WTC11 (cell line): ENCODE measurements at regions not wholly inside any gene's neighbourhood (a gene's known extent, or its start where the extent isn't known, plus 50 kb on each side); places are given as distances from the start of the nearest gene placed in this dataset.

Source experiments
- ATAC-seq: fragments of 200-7000 bp; cut with Tn5 transposase; 2 replicates; pipeline ENCODE4 v1.10.0; 2021; ENCODE audit warnings: mild to moderate bottlenecking, moderate library complexity
- CTCF ChIA-PET: fragments of 300-600 bp; sonication (Branson Sonifier 250); formaldehyde crosslinking; loops from one replicate; lab custom pipeline; 2021; ENCODE audit warnings: antibody characterized with exemption; lab: Charles Lee
- POLR2A ChIA-PET: fragments of 350-600 bp; sonication (Branson Sonifier 250); formaldehyde crosslinking; loops from one replicate; lab custom pipeline; 2021; ENCODE audit warnings: antibody characterized with exemption; lab: Charles Lee
- DNase-seq: peaks from one replicate; pipeline ENCODE4 v3.0.0; 2021; ENCODE audit warnings: low spot score
- H3K27ac Mint-ChIP-seq: 2 replicates; pipeline ENCODE4 v1.8.0; 2021; ENCODE audit warnings: mixed read lengths
- H3K27me3 Mint-ChIP-seq: 2 replicates; pipeline ENCODE4 v1.8.0; 2021; ENCODE audit warnings: low read depth, mild to moderate bottlenecking, moderate library complexity, mixed read lengths
- H3K36me3 Mint-ChIP-seq: 2 replicates; pipeline ENCODE4 v1.8.0; 2021; ENCODE audit warnings: mixed read lengths
- H3K4me1 Mint-ChIP-seq: 2 replicates; pipeline ENCODE4 v1.8.0; 2022; ENCODE audit warnings: mixed read lengths
- H3K4me3 Mint-ChIP-seq: 2 replicates; pipeline ENCODE4 v1.8.0; 2021; ENCODE audit warnings: mild to moderate bottlenecking, moderate library complexity, mixed read lengths
- H3K9me3 Mint-ChIP-seq: 2 replicates; pipeline ENCODE4 v1.8.0; 2021; ENCODE audit warnings: mixed read lengths
- CREM ChIP-seq: sonication (generic); formaldehyde crosslinking; IDR thresholded peaks from 2 replicates; pipeline ENCODE4 v1.8.1; 2022; ENCODE audit warnings: mild to moderate bottlenecking, missing genetic modification reagents, moderate library complexity
- EMX1 ChIP-seq: fragments of 250-450 bp; sonication (Bioruptor Pico); IDR thresholded peaks from 2 replicates; pipeline ENCODE4 v1.8.0; 2021; ENCODE audit warnings: mild to moderate bottlenecking
- HMGA2 ChIP-seq: fragments of 250-450 bp; sonication (Bioruptor Pico); IDR thresholded peaks from 2 replicates; pipeline ENCODE4 v1.4.0; 2021; ENCODE audit warnings: mild to moderate bottlenecking, moderate library complexity
- JAZF1 ChIP-seq: fragments of 250-450 bp; sonication (Bioruptor Pico); IDR thresholded peaks from 2 replicates; pipeline ENCODE4 v1.9.0; 2021; ENCODE audit warnings: moderate library complexity, mild to moderate bottlenecking, inconsistent platforms
- MXD4 ChIP-seq: fragments of 250-450 bp; sonication (Bioruptor Pico); IDR thresholded peaks from 2 replicates; pipeline ENCODE4 v1.8.0; 2021; ENCODE audit warnings: mild to moderate bottlenecking, moderate library complexity, borderline replicate concordance
- NFYB ChIP-seq: sonication (generic); formaldehyde crosslinking; conservative IDR thresholded peaks from 2 replicates; pipeline ENCODE4 v1.8.0; 2022; ENCODE audit warnings: low read depth, missing genetic modification reagents
- RORB ChIP-seq: fragments of 250-450 bp; sonication (Bioruptor Pico); IDR thresholded peaks from 2 replicates; pipeline ENCODE4 v1.9.0; 2021; ENCODE audit warnings: mild to moderate bottlenecking
- ZNF138 ChIP-seq: sonication (generic); formaldehyde crosslinking; conservative IDR thresholded peaks from 2 replicates; pipeline ENCODE4 v1.8.1; 2022; ENCODE audit warnings: mild to moderate bottlenecking, moderate library complexity, missing genetic modification reagents
- ZNF232 ChIP-seq: sonication (generic); formaldehyde crosslinking; IDR thresholded peaks from 2 replicates; pipeline ENCODE4 v1.8.0; 2022; ENCODE audit warnings: mild to moderate bottlenecking, missing genetic modification reagents
- ZNF396 ChIP-seq: fragments of 250-450 bp; sonication (Bioruptor Pico); IDR thresholded peaks from 2 replicates; pipeline ENCODE4 v1.8.0; 2021; ENCODE audit warnings: mild to moderate bottlenecking, moderate library complexity, borderline replicate concordance
- ZNF416 ChIP-seq: fragments of 250-450 bp; sonication (Bioruptor Pico); IDR thresholded peaks from 2 replicates; pipeline ENCODE4 v1.9.0; 2021; ENCODE audit warnings: mild to moderate bottlenecking, inconsistent platforms
- ZNF671 ChIP-seq: fragments of 250-450 bp; sonication (Bioruptor Pico); IDR thresholded peaks from 2 replicates; pipeline ENCODE4 v1.8.0; 2021; ENCODE audit warnings: mild to moderate bottlenecking
- TF ChIP-seq, protein P1 (sequence below): sonication (generic); formaldehyde crosslinking; IDR thresholded peaks from 2 replicates; pipeline ENCODE4 v1.8.1; 2022; ENCODE audit warnings: low read depth, mild to moderate bottlenecking, moderate library complexity, missing genetic modification reagents, borderline replicate concordance
- TF ChIP-seq, protein P2 (sequence below): sonication (generic); formaldehyde crosslinking; IDR thresholded peaks from 2 replicates; pipeline ENCODE4 v1.8.0; 2022; ENCODE audit warnings: mild to moderate bottlenecking, missing genetic modification reagents
- TF ChIP-seq, protein P3 (sequence below): fragments of 250-450 bp; sonication (Bioruptor Pico); IDR thresholded peaks from 2 replicates; pipeline ENCODE4 v1.8.0; 2021; ENCODE audit warnings: mild to moderate bottlenecking
- TF ChIP-seq, protein P4 (sequence below): sonication (generic); formaldehyde crosslinking; IDR thresholded peaks from 2 replicates; pipeline ENCODE4 v1.8.1; 2023; ENCODE audit warnings: mild to moderate bottlenecking, missing genetic modification reagents, moderate library complexity
- TF ChIP-seq, protein P5 (sequence below): sonication (generic); formaldehyde crosslinking; IDR thresholded peaks from 2 replicates; pipeline ENCODE4 v1.8.1; 2022; ENCODE audit warnings: mild to moderate bottlenecking, missing genetic modification reagents, moderate library complexity, borderline replicate concordance
- TF ChIP-seq, protein P6 (sequence below): sonication (generic); formaldehyde crosslinking; IDR thresholded peaks from 2 replicates; pipeline ENCODE4 v1.8.0; 2022; ENCODE audit warnings: missing genetic modification reagents
- TF ChIP-seq, protein P7 (sequence below): sonication (generic); formaldehyde crosslinking; IDR thresholded peaks from 2 replicates; pipeline ENCODE4 v1.8.1; 2023; ENCODE audit warnings: mild to moderate bottlenecking, moderate library complexity, missing genetic modification reagents
- TF ChIP-seq, protein P8 (sequence below): sonication (generic); formaldehyde crosslinking; conservative IDR thresholded peaks from 2 replicates; pipeline ENCODE4 v1.8.1; 2023; ENCODE audit warnings: mild to moderate bottlenecking, low read depth, missing genetic modification reagents, moderate library complexity

DNA sequence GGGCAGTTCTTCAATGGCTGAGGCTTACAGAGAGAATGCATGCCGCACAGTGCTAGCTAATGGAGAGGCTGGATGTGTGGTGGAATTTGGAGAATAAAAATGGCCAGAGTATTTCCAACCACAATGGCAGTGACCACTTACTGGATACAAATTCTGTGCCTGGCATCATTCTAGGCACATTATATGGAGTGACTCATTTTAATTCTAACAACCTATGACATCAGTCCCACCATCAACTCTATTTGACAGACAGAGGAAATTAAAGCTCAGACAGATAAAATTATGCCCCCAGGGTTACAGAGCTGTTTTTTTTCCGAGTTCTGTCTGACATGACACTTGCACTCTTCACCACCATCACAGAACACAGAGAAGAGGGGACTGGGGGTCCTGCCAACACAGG, 105.6 kb upstream of the IL12B start:
- CTCF ChIA-PET: no interaction called here
- H3K27me3 Mint-ChIP-seq: no peaks in the 10 kb centered on the region
- TF ChIP-seq, protein P1, sequence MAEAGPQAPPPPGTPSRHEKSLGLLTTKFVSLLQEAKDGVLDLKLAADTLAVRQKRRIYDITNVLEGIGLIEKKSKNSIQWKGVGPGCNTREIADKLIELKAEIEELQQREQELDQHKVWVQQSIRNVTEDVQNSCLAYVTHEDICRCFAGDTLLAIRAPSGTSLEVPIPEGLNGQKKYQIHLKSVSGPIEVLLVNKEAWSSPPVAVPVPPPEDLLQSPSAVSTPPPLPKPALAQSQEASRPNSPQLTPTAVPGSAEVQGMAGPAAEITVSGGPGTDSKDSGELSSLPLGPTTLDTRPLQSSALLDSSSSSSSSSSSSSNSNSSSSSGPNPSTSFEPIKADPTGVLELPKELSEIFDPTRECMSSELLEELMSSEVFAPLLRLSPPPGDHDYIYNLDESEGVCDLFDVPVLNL (CRISPR knock-in tag): no peak
- TF ChIP-seq ZNF396 (CRISPR knock-in tag): no peak
- TF ChIP-seq, protein P2, sequence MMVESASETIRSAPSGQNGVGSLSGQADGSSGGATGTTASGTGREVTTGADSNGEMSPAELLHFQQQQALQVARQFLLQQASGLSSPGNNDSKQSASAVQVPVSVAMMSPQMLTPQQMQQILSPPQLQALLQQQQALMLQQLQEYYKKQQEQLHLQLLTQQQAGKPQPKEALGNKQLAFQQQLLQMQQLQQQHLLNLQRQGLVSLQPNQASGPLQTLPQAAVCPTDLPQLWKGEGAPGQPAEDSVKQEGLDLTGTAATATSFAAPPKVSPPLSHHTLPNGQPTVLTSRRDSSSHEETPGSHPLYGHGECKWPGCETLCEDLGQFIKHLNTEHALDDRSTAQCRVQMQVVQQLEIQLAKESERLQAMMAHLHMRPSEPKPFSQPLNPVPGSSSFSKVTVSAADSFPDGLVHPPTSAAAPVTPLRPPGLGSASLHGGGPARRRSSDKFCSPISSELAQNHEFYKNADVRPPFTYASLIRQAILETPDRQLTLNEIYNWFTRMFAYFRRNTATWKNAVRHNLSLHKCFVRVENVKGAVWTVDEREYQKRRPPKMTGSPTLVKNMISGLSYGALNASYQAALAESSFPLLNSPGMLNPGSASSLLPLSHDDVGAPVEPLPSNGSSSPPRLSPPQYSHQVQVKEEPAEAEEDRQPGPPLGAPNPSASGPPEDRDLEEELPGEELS (CRISPR knock-in tag): no peak
- TF ChIP-seq MXD4 (CRISPR knock-in tag): no peak
- no peak for TF ChIP-seq ZNF138
- no peak for TF ChIP-seq EMX1 (CRISPR knock-in tag)
- TF ChIP-seq, protein P3, sequence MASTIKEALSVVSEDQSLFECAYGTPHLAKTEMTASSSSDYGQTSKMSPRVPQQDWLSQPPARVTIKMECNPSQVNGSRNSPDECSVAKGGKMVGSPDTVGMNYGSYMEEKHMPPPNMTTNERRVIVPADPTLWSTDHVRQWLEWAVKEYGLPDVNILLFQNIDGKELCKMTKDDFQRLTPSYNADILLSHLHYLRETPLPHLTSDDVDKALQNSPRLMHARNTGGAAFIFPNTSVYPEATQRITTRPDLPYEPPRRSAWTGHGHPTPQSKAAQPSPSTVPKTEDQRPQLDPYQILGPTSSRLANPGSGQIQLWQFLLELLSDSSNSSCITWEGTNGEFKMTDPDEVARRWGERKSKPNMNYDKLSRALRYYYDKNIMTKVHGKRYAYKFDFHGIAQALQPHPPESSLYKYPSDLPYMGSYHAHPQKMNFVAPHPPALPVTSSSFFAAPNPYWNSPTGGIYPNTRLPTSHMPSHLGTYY (CRISPR knock-in tag): no peak
- TF ChIP-seq, protein P4, sequence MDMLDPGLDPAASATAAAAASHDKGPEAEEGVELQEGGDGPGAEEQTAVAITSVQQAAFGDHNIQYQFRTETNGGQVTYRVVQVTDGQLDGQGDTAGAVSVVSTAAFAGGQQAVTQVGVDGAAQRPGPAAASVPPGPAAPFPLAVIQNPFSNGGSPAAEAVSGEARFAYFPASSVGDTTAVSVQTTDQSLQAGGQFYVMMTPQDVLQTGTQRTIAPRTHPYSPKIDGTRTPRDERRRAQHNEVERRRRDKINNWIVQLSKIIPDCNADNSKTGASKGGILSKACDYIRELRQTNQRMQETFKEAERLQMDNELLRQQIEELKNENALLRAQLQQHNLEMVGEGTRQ (CRISPR knock-in tag): no peak
- TF ChIP-seq, protein P5, sequence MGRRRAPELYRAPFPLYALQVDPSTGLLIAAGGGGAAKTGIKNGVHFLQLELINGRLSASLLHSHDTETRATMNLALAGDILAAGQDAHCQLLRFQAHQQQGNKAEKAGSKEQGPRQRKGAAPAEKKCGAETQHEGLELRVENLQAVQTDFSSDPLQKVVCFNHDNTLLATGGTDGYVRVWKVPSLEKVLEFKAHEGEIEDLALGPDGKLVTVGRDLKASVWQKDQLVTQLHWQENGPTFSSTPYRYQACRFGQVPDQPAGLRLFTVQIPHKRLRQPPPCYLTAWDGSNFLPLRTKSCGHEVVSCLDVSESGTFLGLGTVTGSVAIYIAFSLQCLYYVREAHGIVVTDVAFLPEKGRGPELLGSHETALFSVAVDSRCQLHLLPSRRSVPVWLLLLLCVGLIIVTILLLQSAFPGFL (CRISPR knock-in tag): no peak
- TF ChIP-seq, protein P6, sequence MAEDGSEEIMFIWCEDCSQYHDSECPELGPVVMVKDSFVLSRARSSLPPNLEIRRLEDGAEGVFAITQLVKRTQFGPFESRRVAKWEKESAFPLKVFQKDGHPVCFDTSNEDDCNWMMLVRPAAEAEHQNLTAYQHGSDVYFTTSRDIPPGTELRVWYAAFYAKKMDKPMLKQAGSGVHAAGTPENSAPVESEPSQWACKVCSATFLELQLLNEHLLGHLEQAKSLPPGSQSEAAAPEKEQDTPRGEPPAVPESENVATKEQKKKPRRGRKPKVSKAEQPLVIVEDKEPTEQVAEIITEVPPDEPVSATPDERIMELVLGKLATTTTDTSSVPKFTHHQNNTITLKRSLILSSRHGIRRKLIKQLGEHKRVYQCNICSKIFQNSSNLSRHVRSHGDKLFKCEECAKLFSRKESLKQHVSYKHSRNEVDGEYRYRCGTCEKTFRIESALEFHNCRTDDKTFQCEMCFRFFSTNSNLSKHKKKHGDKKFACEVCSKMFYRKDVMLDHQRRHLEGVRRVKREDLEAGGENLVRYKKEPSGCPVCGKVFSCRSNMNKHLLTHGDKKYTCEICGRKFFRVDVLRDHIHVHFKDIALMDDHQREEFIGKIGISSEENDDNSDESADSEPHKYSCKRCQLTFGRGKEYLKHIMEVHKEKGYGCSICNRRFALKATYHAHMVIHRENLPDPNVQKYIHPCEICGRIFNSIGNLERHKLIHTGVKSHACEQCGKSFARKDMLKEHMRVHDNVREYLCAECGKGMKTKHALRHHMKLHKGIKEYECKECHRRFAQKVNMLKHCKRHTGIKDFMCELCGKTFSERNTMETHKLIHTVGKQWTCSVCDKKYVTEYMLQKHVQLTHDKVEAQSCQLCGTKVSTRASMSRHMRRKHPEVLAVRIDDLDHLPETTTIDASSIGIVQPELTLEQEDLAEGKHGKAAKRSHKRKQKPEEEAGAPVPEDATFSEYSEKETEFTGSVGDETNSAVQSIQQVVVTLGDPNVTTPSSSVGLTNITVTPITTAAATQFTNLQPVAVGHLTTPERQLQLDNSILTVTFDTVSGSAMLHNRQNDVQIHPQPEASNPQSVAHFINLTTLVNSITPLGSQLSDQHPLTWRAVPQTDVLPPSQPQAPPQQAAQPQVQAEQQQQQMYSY (CRISPR knock-in tag): no peak
- no peak for TF ChIP-seq ZNF232
- TF ChIP-seq, protein P7, sequence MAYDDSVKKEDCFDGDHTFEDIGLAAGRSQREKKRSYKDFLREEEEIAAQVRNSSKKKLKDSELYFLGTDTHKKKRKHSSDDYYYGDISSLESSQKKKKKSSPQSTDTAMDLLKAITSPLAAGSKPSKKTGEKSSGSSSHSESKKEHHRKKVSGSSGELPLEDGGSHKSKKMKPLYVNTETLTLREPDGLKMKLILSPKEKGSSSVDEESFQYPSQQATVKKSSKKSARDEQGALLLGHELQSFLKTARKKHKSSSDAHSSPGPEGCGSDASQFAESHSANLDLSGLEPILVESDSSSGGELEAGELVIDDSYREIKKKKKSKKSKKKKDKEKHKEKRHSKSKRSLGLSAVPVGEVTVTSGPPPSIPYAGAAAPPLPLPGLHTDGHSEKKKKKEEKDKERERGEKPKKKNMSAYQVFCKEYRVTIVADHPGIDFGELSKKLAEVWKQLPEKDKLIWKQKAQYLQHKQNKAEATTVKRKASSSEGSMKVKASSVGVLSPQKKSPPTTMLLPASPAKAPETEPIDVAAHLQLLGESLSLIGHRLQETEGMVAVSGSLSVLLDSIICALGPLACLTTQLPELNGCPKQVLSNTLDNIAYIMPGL (CRISPR knock-in tag): no peak
- TF ChIP-seq, protein P8, sequence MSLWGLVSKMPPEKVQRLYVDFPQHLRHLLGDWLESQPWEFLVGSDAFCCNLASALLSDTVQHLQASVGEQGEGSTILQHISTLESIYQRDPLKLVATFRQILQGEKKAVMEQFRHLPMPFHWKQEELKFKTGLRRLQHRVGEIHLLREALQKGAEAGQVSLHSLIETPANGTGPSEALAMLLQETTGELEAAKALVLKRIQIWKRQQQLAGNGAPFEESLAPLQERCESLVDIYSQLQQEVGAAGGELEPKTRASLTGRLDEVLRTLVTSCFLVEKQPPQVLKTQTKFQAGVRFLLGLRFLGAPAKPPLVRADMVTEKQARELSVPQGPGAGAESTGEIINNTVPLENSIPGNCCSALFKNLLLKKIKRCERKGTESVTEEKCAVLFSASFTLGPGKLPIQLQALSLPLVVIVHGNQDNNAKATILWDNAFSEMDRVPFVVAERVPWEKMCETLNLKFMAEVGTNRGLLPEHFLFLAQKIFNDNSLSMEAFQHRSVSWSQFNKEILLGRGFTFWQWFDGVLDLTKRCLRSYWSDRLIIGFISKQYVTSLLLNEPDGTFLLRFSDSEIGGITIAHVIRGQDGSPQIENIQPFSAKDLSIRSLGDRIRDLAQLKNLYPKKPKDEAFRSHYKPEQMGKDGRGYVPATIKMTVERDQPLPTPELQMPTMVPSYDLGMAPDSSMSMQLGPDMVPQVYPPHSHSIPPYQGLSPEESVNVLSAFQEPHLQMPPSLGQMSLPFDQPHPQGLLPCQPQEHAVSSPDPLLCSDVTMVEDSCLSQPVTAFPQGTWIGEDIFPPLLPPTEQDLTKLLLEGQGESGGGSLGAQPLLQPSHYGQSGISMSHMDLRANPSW (CRISPR knock-in tag): no peak
- no peak for TF ChIP-seq JAZF1 (CRISPR knock-in tag)
- no peak for TF ChIP-seq HMGA2 (CRISPR knock-in tag)
- no peak for TF ChIP-seq ZNF671 (CRISPR knock-in tag)
- TF ChIP-seq ZNF416 (CRISPR knock-in tag): no peak
- TF ChIP-seq NFYB (CRISPR knock-in tag): no peak
- TF ChIP-seq CREM (CRISPR knock-in tag): no peak
- TF ChIP-seq RORB: no peak

More for the DNA sequence above, 105.6 kb upstream of the IL12B start:
- Mint-ChIP-seq H3K36me3 (no peaks in the 10 kb centered on the region), H3K4me3 (no peak overlapping the region), H3K27ac (no peak overlapping the region), H3K9me3 (no peaks in the 10 kb centered on the region), H3K4me1 (no peaks in the 10 kb centered on the region)
- no peak for ATAC-seq
- no peak for DNase-seq
- POLR2A ChIA-PET: no interaction called here
